IMR-90 (cell line): ENCODE measurements at regions not wholly inside any gene's neighbourhood (a gene's known extent, or its start where the extent isn't known, plus 50 kb on each side); places are given as distances from the start of the nearest gene placed in this dataset.

Experiments used
- ATAC-seq: fragments of 200-7000 bp; cut with Tn5 transposase; 2 replicates; pipeline ENCODE4 v1.9.1; 2020; ENCODE audit warnings: low read depth, mild to moderate bottlenecking, moderate library complexity
- BruUV-seq: library from RNA; stranded (reverse); fragments of 400-500 nt; replicated peaks from 2 replicates; lab custom pipeline; 2021; lab: Mats Ljungman, UMichigan
- CTCF ChIA-PET: fragments of 300-600 bp; formaldehyde crosslinking; extraction: SDS; loops from one replicate; lab custom pipeline; 2021; ENCODE audit warnings: antibody characterized with exemption; lab: Yijun Ruan, JAX
- POLR2A ChIA-PET: fragments of 300-600 bp; sonication (Branson Sonifier 250); formaldehyde crosslinking; loops from one replicate; lab custom pipeline; 2022; ENCODE audit warnings: antibody characterized with exemption; ENCODE audit not compliant: unreplicated experiment; lab: Charles Lee
- DNase-seq: peaks from one replicate; pipeline ENCODE4 v3.0.0; 2013
- H2AFZ ChIP-seq: replicated peaks from 2 replicates; pipeline ENCODE3; 2013; ENCODE audit warnings: low read length, mild to moderate bottlenecking; ENCODE audit not compliant: poor library complexity
- H2AK5ac ChIP-seq: 2 replicates; pipeline ENCODE4 v1.6.1; 2013; ENCODE audit warnings: low read depth, low read length, inconsistent platforms
- H2AK9ac ChIP-seq: replicated peaks from 2 replicates; pipeline ENCODE3; 2013; ENCODE audit warnings: mild to moderate bottlenecking, low read depth, low read length, moderate library complexity; ENCODE audit not compliant: poor library complexity
- H2BK120ac ChIP-seq: 2 replicates; pipeline ENCODE4 v1.6.1; 2013; ENCODE audit warnings: low read depth, low read length, inconsistent platforms
- H2BK15ac ChIP-seq: 3 replicates; pipeline ENCODE4 v1.6.1; 2013; ENCODE audit warnings: low read depth, low read length, inconsistent platforms
- H2BK20ac ChIP-seq: 2 replicates; pipeline ENCODE4 v1.6.1; 2013; ENCODE audit warnings: low read depth, mild to moderate bottlenecking, inconsistent platforms, low read length, moderate library complexity
- H2BK5ac ChIP-seq: 2 replicates; pipeline ENCODE4 v1.6.1; 2013; ENCODE audit warnings: mild to moderate bottlenecking, low read depth, low read length, inconsistent platforms; ENCODE audit not compliant: poor library complexity, severe bottlenecking
- H3K14ac ChIP-seq: replicated peaks from 2 replicates; pipeline ENCODE4 v1.6.1; 2013; ENCODE audit warnings: low read depth, low read length, inconsistent platforms
- H3K18ac ChIP-seq: 2 replicates; pipeline ENCODE4 v1.6.1; 2013; ENCODE audit warnings: low read depth, low read length, control low read depth
- H3K23ac ChIP-seq: 2 replicates; pipeline ENCODE4 v1.6.1; 2013; ENCODE audit warnings: low read depth, low read length, inconsistent platforms
- H3K27ac ChIP-seq: 2 replicates; pipeline ENCODE4 v1.5.1; 2013; ENCODE audit warnings: mild to moderate bottlenecking, control low read depth, low read length; ENCODE audit not compliant: insufficient read depth
- H3K27me3 ChIP-seq: 2 replicates; pipeline ENCODE4 v1.6.1; 2013; ENCODE audit warnings: low read length; ENCODE audit not compliant: control insufficient read depth, insufficient read depth
- H3K36me3 ChIP-seq: 2 replicates; pipeline ENCODE4 v1.6.1; 2013; ENCODE audit warnings: low read length, mixed read lengths; ENCODE audit not compliant: control insufficient read depth, insufficient read depth
- H3K4ac ChIP-seq: 2 replicates; pipeline ENCODE4 v1.6.1; 2013; ENCODE audit warnings: low read depth, low read length, inconsistent platforms
- H3K4me1 ChIP-seq: 2 replicates; pipeline ENCODE4 v1.6.1; 2013; ENCODE audit warnings: low read length, mixed read lengths; ENCODE audit not compliant: control insufficient read depth, insufficient read depth
- H3K4me2 ChIP-seq: 2 replicates; pipeline ENCODE4 v1.6.1; 2013; ENCODE audit warnings: low read depth, mild to moderate bottlenecking, control low read depth, low read length, moderate library complexity
- H3K4me3 ChIP-seq: 2 replicates; pipeline ENCODE4 v1.5.1; 2013; ENCODE audit warnings: low read depth, mild to moderate bottlenecking, control low read depth, low read length, moderate library complexity; ENCODE audit not compliant: insufficient read depth
- H3K56ac ChIP-seq: 2 replicates; pipeline ENCODE4 v1.6.1; 2013; ENCODE audit warnings: low read length, inconsistent platforms; ENCODE audit not compliant: insufficient read depth; ENCODE audit errors: extremely low read depth
- H3K79me1 ChIP-seq, 2 experiments: 2 replicates each; pipeline ENCODE4 v1.6.1; 2013; ENCODE audit warnings: low read length in 2 of 2, inconsistent platforms in 1 of 2, low read depth in 1 of 2
- H3K9ac ChIP-seq: 2 replicates; pipeline ENCODE4 v1.6.1; 2013; ENCODE audit warnings: low read depth, low read length, control low read depth
- H3K9me1 ChIP-seq: 2 replicates; pipeline ENCODE4 v1.6.1; 2013; ENCODE audit warnings: low read length, inconsistent platforms; ENCODE audit not compliant: insufficient read depth
- H3K9me3 ChIP-seq: 2 replicates; pipeline ENCODE4 v1.6.1; 2013; ENCODE audit warnings: low read length; ENCODE audit not compliant: control insufficient read depth, insufficient read depth
- H4K20me1 ChIP-seq: 2 replicates; pipeline ENCODE4 v1.6.1; 2013; ENCODE audit warnings: low read length, inconsistent platforms; ENCODE audit not compliant: insufficient read depth
- H4K5ac ChIP-seq: 2 replicates; pipeline ENCODE4 v1.6.1; 2013; ENCODE audit warnings: mild to moderate bottlenecking, low read depth, low read length, control low read depth
- H4K8ac ChIP-seq, 2 experiments: 2 replicates each; pipeline ENCODE4 v1.6.1; 2013; ENCODE audit warnings: low read depth in 2 of 2, low read length in 2 of 2, control low read depth in 1 of 2, inconsistent platforms in 1 of 2
- H4K91ac ChIP-seq: 2 replicates; pipeline ENCODE4 v1.6.1; 2013; ENCODE audit warnings: low read depth, low read length, inconsistent platforms; ENCODE audit not compliant: insufficient read depth
- MAFK ChIP-seq: IDR thresholded peaks from 2 replicates; pipeline ENCODE4 v1.6.1; 2012; ENCODE audit warnings: low read depth, low read length, improper control_type of control experiment
- MXI1 ChIP-seq: IDR thresholded peaks from 2 replicates; pipeline ENCODE4 v1.6.1; 2012; ENCODE audit warnings: low read depth, mild to moderate bottlenecking, low read length, moderate library complexity, borderline replicate concordance
- NFE2L2 ChIP-seq: fragments of 150-350 bp; IDR thresholded peaks from 2 replicates; pipeline ENCODE4 v1.6.1; 2016; ENCODE audit warnings: low read depth, mild to moderate bottlenecking, low read length
- RCOR1 ChIP-seq: IDR thresholded peaks from 2 replicates; pipeline ENCODE4 v1.6.1; 2012; ENCODE audit warnings: mild to moderate bottlenecking, low read length, improper control_type of control experiment; ENCODE audit not compliant: insufficient replicate concordance
- WGBS, 2 experiments: methylation state at CpG; one replicate each; pipeline versions ENCODE4 v1.1.5 to v1.1.7; 2013; ENCODE audit warnings: missing lambda C conversion rate in 2 of 2; ENCODE audit not compliant: insufficient read length in 1 of 2; ENCODE audit errors: extremely low coverage in 2 of 2; 5-methylcytosine and 5-hydroxymethylcytosine counted together
- dilution Hi-C: fragments of 300-500 bp; cut with HindIII; formaldehyde crosslinking; loops from one replicate; pipeline ENCODE4 v1.14.3; 2018; ENCODE audit warnings: low sequenced_read_pairs; ENCODE audit not compliant: unreplicated experiment
- in situ Hi-C: fragments of 300-500 bp; cut with MboI; formaldehyde crosslinking; loops from 3 replicates; pipeline ENCODE4 v1.14.3; 2019; ENCODE audit warnings: low sequenced_read_pairs, inconsistent platforms, mixed read lengths
- intact Hi-C: fragments of 100-400 bp; cut with micrococcal nuclease; formaldehyde crosslinking; loops from 2 replicates; pipeline ENCODE4 v1.10.0; 2022

- H2BK120ac ChIP-seq, result no peak overlapping the region
- TF ChIP-seq RCOR1 (no peak), NFE2L2 (no peak), MXI1 (no peak), MAFK (peak; percentile 68; the same call in 1 of the 2 replicates)
- H4K91ac ChIP-seq, result no peak overlapping the region
- H3K4me1 ChIP-seq, result peaks cover 2% of the 10 kb centered on the region; the same call in 1 of the 2 replicates
- H3K14ac ChIP-seq, result no peak overlapping the region
- in situ Hi-C loops, result no loop called here
- no peak overlapping the region for H2BK5ac ChIP-seq
- intact Hi-C loops, result no loop called here
- no peaks in the 10 kb centered on the region for H3K9me3 ChIP-seq
- no peak overlapping the region for H3K4ac ChIP-seq
- H4K5ac ChIP-seq, result no peak overlapping the region
- no peak overlapping the region for H3K23ac ChIP-seq
- no peak for DNase-seq
- CTCF ChIA-PET, result no interaction called here
- H4K8ac ChIP-seq, result no peak overlapping the region
- peaks cover 22% of the 10 kb centered on the region for H3K9me1 ChIP-seq
- no peak overlapping the region for H3K18ac ChIP-seq
- H3K36me3 ChIP-seq, result no peaks in the 10 kb centered on the region
- POLR2A ChIA-PET, result no interaction called here
- H2BK15ac ChIP-seq, result no peak overlapping the region
- H3K56ac ChIP-seq, result no peak overlapping the region
- no peak overlapping the region for H3K27ac ChIP-seq
- H3K4me3 ChIP-seq, result no peak overlapping the region
- no peak for ATAC-seq
- H2AFZ ChIP-seq, result no peak overlapping the region
- no peak overlapping the region for H2AK9ac ChIP-seq
- peaks cover 32 to 66% of the 10 kb centered on the region in 2 experiments for H3K79me1 ChIP-seq
- no peak overlapping the region for H2AK5ac ChIP-seq
- dilution Hi-C loops, result no loop called here
- H4K20me1 ChIP-seq, result peaks cover 60% of the 10 kb centered on the region
- no peak overlapping the region for H3K9ac ChIP-seq
- no peaks in the 10 kb centered on the region for H3K27me3 ChIP-seq
- no peak overlapping the region for H3K4me2 ChIP-seq
- no TSS peak for BruUV-seq
- no peak overlapping the region for H2BK20ac ChIP-seq
- WGBS, 2 experiments, result no CpG with 5 or more reads among the region's 10 CpGs
Measured at GRCh38 chr22:42194104-42194851, 63.7 kb upstream of the CYP2D6 start.
